ENCODE measurements at regions not wholly inside any gene's neighbourhood (a gene's known extent, or its start where the extent isn't known, plus 50 kb on each side); places are given as distances from the start of the nearest gene placed in this dataset.
A peak's percentile ranks its signal among the peaks of the same experiment; 100 is the strongest.

DNA sequence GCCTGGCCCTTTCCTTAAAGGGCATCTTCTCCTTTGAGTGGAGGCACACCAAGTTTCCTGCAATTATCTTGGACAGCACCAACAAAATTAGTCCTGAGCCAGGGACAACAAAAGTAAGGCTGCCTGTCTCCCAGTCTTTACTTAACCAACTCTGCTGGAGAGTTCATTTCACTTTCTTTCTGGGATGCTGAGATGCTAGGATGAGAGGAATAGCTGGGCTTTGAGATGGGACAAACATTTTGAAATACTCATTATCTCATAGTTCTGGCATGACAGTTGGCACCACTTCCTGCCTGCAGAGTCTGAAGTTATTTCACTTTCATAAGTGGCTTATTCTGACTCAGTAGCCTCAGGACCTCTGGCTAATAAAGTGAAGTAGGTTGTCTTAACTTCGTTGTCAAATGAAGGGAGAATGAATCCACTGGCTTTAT is 157.0 kb downstream of the C9orf152 start:
- peaks cover 13% of the 10 kb centered on the region for H3K27me3 Mint-ChIP-seq
- H3K27ac Mint-ChIP-seq, result peak overlapping the region; percentile 78
- H3K4me1 Mint-ChIP-seq, result peaks cover 54% of the 10 kb centered on the region
- H3K36me3 Mint-ChIP-seq (ENCODE audit: low read depth), result peaks cover 20% of the 10 kb centered on the region
- peak; percentile 51 for DNase-seq
- H3K4me3 Mint-ChIP-seq, result peak overlapping the region; percentile 96
- ChIA-PET POLR2A (interaction anchor here (1.0 to 6.7 kb wide), 11 partner anchors 16 to 205 kb away, joined by 3 to 94 read pairs (median 6); partner anchors contain the start of gene TXN), CTCF (interaction anchor here (0.8 to 2.1 kb wide), 8 partner anchors 83 to 148 kb away, joined by 3 to 9 read pairs (median 5); no protein-coding TSS in a partner anchor)
- no peaks in the 10 kb centered on the region for H3K9me3 Mint-ChIP-seq

DNA sequence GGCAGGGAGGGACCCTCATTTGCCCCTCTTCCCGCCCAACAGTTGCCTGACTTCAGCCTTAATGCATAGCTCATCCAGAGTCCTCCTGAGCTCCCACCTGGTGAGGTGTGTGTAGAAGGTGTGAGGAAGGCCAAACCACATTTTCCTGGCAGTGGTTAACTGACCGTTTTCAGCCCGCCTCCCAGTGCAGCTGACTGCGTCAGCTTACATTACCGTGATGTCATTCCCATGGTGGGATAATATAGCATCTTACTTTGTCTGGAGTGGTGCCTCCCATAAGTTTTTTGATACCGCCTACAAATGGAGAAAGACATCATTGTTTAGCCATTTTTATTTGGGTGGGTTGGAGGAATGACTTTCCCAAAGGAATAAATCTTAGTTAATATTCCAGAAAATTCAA is 151.9 kb downstream of the C9orf152 start:
- Mint-ChIP-seq H3K36me3 (ENCODE audit: low read depth) (peaks cover 26% of the 10 kb centered on the region), H3K9me3 (no peaks in the 10 kb centered on the region), H3K27me3 (no peaks in the 10 kb centered on the region), H3K27ac (no peak overlapping the region), H3K4me1 (peaks cover 51% of the 10 kb centered on the region), H3K4me3 (no peak overlapping the region)
- CTCF ChIA-PET, result interaction anchor here (1.1 to 3.5 kb wide), 3 partner anchors 87 to 153 kb away, joined by 3 to 43 read pairs (median 14); no protein-coding TSS in a partner anchor
- no peak for DNase-seq
- POLR2A ChIA-PET, result no interaction called here

DNA sequence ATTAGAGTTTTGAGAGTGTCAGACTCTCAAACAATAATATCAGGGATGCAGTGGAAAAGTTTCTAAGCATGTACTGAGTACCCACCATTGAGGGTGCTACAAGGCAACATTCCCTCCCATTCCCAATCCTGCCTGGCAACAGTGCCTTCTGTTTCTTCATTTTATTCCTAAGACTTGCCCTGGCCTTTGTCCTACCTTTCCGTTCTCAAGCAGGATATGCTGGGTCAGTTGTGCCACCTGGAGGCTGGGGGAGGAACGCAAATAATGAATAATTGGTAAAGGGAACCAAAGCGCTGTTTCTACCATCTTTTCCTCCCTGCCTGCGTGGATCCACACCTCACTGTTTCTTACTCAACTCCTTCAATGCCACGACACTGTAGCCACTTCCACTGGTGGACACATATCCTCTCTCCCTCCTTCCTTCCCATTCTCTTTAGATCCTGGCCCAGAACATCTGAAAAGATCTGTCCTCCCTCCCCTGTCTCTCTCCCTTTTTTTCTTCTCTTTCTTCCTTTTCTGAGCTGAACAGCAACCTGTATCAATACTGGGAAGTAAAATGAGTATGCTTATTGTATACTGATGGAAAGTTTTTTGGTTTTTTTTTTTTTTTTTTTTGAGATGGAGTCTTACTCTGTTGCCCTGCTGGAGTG is 149.5 kb downstream of the C9orf152 start:
- ChIA-PET POLR2A (interaction anchor here (1.1 kb wide), 1 partner anchor 155 kb away, joined by 4 read pairs; no protein-coding TSS in a partner anchor), CTCF (interaction anchor here (0.7 to 3.5 kb wide), 15 partner anchors 11 to 241 kb away, joined by 3 to 43 read pairs (median 5); no protein-coding TSS in a partner anchor)
- H3K36me3 Mint-ChIP-seq (ENCODE audit: low read depth), result peaks cover 25% of the 10 kb centered on the region
- DNase-seq, result peak; percentile 65
- H3K27me3 Mint-ChIP-seq, result no peaks in the 10 kb centered on the region
- H3K27ac Mint-ChIP-seq, result no peak overlapping the region
- no peak overlapping the region for H3K4me3 Mint-ChIP-seq
- peaks cover 36% of the 10 kb centered on the region for H3K4me1 Mint-ChIP-seq
- H3K9me3 Mint-ChIP-seq, result no peaks in the 10 kb centered on the region

DNA sequence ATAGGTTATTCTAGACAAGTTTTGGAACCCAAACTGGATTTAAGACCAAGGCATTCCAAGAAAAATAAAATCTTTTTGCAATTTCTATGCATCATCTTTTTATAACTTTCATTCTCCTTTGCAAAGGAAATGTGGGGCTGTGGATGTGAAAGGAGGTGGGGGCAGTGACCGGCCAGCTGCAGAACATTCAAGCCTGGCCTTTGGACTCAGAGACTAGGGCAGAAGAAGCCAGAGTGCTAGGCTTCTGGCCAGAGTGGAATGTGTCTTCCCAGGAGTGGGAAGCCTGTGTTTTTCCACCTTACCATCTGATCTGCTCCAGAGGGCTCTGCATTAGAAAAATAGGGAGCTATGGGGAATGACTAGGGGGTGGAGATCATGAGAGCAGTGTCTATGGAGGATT is 148.5 kb downstream of the C9orf152 start:
- H3K36me3 Mint-ChIP-seq (ENCODE audit: low read depth), result peaks cover 25% of the 10 kb centered on the region
- peaks cover 33% of the 10 kb centered on the region for H3K4me1 Mint-ChIP-seq
- H3K27me3 Mint-ChIP-seq, result no peaks in the 10 kb centered on the region
- DNase-seq, result no peak
- ChIA-PET CTCF (interaction anchor here (1.0 to 3.5 kb wide), 5 partner anchors 10 to 157 kb away, joined by 3 to 43 read pairs (median 5); no protein-coding TSS in a partner anchor), POLR2A (interaction anchor here (1.0 to 1.1 kb wide), 2 partner anchors 85 to 156 kb away, joined by 3 read pairs; no protein-coding TSS in a partner anchor)
- H3K27ac Mint-ChIP-seq, result no peak overlapping the region
- no peak overlapping the region for H3K4me3 Mint-ChIP-seq
- H3K9me3 Mint-ChIP-seq, result no peaks in the 10 kb centered on the region

DNA sequence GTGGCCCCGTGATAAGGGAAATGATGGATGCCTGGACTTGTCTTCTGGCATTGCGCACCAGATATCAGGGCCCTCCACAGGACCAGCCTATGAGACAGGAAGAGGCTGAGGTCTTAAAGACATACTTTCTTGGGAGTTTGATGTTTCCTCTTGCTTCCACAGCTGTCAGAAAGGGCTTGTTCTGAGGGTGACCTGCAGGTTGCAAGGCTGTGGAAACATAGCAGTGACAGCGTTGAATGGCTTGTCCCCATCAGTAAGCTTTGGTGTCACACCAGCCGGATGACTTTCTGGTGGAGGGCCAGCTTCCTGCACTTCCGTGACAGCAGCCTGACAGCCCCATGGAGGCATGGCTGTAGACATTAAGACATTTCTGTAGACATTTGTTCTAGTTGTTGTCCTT is 143.2 kb downstream of the C9orf152 start:
- ChIA-PET CTCF (interaction anchor here (0.6 kb wide), 1 partner anchor 162 kb away, joined by 4 read pairs; no protein-coding TSS in a partner anchor), POLR2A (interaction anchor here (1.0 kb wide), 1 partner anchor 83 kb away, joined by 3 read pairs; no protein-coding TSS in a partner anchor)
- Mint-ChIP-seq H3K4me3 (no peak overlapping the region), H3K9me3 (no peaks in the 10 kb centered on the region), H3K27me3 (no peaks in the 10 kb centered on the region), H3K27ac (no peak overlapping the region), H3K4me1 (peaks cover 27% of the 10 kb centered on the region), H3K36me3 (ENCODE audit: low read depth) (peaks cover 34% of the 10 kb centered on the region)
- no peak for DNase-seq

DNA sequence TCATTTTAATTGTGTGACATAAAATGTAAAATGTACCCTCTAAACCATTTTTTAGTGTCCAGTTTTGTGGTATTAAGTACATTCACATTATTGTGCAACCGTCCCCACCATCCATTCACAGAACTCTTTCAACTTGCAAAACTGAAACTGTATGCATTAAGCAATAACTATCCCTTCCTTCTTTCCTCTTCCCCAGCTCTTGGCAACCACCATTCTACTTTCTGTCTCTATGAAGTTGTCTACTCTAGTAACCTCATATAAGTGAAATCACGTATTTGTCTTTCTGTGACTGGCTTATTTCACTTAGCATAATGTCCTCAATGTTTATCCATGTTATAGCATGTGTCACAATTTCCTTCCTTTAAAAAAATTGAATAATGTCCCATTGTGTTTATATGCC is 142.4 kb downstream of the C9orf152 start:
- H3K9me3 Mint-ChIP-seq, result no peaks in the 10 kb centered on the region
- no peak overlapping the region for H3K27ac Mint-ChIP-seq
- no peak overlapping the region for H3K4me3 Mint-ChIP-seq
- ChIA-PET POLR2A (interaction anchor here (1.0 kb wide), 1 partner anchor 83 kb away, joined by 3 read pairs; no protein-coding TSS in a partner anchor), CTCF (interaction anchor here (1.6 kb wide), 1 partner anchor 162 kb away, joined by 6 read pairs; no protein-coding TSS in a partner anchor)
- H3K4me1 Mint-ChIP-seq, result peaks cover 27% of the 10 kb centered on the region
- DNase-seq, result no peak
- H3K36me3 Mint-ChIP-seq (ENCODE audit: low read depth), result peaks cover 37% of the 10 kb centered on the region
- no peaks in the 10 kb centered on the region for H3K27me3 Mint-ChIP-seq

DNA sequence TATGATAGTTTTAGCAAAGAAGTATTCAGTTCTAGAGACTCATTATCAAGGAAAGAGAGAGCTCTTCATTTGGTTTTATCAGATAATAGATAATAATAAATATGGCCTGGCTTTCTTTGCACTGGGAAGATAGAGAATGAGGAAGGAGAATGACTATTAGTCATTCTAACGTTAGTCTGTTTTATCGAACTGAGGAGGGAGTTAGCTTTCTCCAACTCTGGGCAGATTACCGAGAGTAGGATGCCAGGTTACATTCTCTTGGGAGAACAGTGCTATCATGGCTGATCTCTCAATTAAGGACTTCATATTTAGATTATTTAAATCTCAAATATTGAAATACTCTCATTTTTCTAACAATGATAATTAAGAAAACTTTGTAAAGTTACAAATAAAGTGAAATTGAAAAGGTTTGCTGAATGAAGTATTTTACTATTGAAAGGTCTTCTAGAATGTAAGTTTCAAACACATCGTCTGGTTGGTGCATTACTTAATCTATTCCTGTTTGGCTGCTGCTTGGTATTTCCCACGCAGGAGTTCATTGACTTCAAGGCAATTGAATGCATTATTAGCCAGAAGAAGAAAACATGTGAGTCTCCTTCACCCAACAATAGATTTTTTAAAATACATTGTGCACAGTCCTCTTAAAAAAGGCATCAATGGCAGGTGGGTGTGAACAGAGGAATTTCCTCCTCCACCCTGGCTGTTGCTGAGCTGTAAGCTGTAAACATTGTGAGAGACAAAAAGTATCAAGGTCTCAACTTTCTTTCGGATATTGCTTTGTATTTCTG is 140.8 kb downstream of the C9orf152 start:
- POLR2A ChIA-PET, result interaction anchor here (0.7 kb wide), 1 partner anchor 16 kb away, joined by 3 read pairs; no protein-coding TSS in a partner anchor

DNA sequence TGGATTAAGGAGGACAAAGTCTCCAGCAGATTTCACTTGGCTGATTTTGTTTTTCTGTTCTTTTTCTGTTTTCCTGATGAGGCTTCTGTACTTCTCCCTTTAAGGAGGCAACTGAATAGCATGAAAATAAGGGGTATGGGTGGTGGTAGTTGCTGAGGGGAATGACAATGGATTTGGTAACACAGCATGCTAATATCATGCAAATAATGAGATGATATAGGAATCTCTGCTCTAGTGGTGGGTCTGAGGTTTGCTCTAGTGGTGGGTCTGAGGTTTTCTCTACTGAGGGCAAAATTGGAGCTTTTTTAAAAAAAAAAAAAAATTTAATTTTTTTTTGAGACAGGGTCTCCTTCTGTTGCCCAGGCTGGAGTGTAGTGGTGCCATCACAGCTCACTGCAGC is 139.7 kb downstream of the C9orf152 start:
- H3K4me1 Mint-ChIP-seq, result peaks cover 25% of the 10 kb centered on the region
- no peaks in the 10 kb centered on the region for H3K9me3 Mint-ChIP-seq
- DNase-seq, result no peak
- POLR2A ChIA-PET, result no interaction called here
- CTCF ChIA-PET, result no interaction called here
- no peak overlapping the region for H3K4me3 Mint-ChIP-seq
- peaks cover 28% of the 10 kb centered on the region for H3K36me3 Mint-ChIP-seq (ENCODE audit: low read depth)
- no peaks in the 10 kb centered on the region for H3K27me3 Mint-ChIP-seq
- H3K27ac Mint-ChIP-seq, result no peak overlapping the region

More for the DNA sequence above, 140.8 kb downstream of the C9orf152 start:
- peaks cover 27% of the 10 kb centered on the region for H3K4me1 Mint-ChIP-seq
- CTCF ChIA-PET, result interaction anchor here (1.6 kb wide), 1 partner anchor 163 kb away, joined by 6 read pairs; no protein-coding TSS in a partner anchor
- no peak overlapping the region for H3K4me3 Mint-ChIP-seq
- H3K27ac Mint-ChIP-seq, result no peak overlapping the region
- H3K36me3 Mint-ChIP-seq (ENCODE audit: low read depth), result peaks cover 33% of the 10 kb centered on the region
- DNase-seq, result no peak
- no peaks in the 10 kb centered on the region for H3K27me3 Mint-ChIP-seq
- H3K9me3 Mint-ChIP-seq, result no peaks in the 10 kb centered on the region

DNA sequence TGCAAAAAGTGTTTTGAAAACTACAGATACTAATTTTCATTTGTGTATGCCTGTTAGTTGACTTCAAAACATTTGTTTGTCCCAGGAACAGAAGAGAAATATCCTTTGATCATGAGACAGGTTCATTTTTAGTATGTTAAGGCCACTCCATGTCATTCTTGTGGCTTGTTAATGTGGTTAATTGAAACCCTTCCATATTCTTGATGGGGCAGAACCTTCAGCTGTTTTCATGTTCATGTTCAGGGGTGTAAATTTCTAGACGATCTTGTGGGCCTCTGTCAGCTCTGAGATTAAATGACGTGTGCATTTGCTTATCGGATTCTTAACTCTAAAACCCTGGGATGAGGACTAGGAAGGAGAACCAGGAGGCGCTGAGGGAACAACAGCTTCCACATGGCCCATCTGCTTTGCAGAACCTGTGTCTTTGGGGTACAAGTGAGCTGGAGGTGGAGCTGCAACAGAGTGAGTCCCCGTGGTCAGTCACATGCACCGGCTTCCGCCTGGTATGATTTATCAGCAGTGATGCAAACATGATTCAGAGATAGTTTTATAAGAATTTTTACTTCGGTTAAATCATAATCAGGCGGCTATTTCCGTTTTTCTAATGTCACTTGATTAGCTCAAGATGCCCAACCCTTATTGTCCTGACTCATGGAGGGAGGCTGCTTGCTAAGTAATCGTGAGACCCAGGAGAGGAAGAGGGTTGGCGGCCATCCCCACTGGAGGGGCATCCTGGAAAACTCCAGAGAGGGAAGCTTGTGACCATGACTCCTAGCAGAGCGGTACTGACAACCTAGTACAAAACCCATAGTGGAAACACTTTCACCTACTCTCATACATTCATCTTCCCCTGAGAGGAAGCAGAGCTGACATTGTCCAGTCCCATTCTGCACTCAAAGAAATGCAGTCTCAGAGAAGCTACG is 138.4 kb downstream of the C9orf152 start:
- H3K27me3 Mint-ChIP-seq, result no peaks in the 10 kb centered on the region
- CTCF ChIA-PET, result interaction anchor here (1.3 to 1.6 kb wide), 4 partner anchors 10 to 74 kb away, joined by 3 to 5 read pairs (median 5); no protein-coding TSS in a partner anchor
- no peak for DNase-seq
- H3K4me1 Mint-ChIP-seq, result peaks cover 24% of the 10 kb centered on the region
- no peak overlapping the region for H3K4me3 Mint-ChIP-seq
- no peak overlapping the region for H3K27ac Mint-ChIP-seq
- peaks cover 28% of the 10 kb centered on the region for H3K36me3 Mint-ChIP-seq (ENCODE audit: low read depth)
- POLR2A ChIA-PET, result no interaction called here
- no peaks in the 10 kb centered on the region for H3K9me3 Mint-ChIP-seq

DNA sequence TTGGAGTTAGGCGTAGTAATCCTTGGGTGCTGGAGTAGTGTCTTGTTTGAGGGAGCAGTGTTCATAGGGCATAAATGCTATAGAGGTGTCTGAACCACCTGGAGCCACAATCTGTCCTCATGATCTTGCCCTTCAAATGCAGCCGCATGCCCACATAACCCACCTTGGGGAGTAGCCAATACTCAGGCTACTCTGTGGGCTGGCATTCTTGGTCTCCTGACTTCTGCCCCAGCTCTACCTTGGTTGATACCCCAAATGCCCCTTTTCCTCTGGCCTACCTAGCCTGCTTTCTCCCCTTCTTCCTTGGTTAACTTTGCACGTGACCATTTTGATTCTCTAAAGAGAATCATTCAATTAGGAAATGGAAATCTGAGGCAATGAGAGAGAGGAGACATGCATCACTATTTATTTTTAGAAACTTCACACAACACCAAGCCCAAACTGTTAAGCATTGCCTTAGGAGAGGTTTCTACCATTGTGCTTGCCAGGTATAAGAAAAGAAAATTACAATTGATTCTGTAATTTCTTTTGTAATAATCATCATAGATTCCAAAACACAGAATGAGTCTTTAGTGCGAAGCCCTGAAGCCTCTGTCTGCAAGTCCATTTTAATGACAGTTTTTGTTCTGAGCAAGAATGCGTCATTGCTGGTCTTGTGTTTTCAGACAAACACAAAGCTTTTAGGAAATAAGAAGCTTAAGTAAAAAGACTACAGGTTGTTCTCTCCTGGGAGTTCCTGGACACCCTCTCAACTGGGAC is 135.2 kb downstream of the C9orf152 start:
- Mint-ChIP-seq H3K36me3 (ENCODE audit: low read depth) (peaks cover 23% of the 10 kb centered on the region), H3K4me1 (peaks cover 8% of the 10 kb centered on the region), H3K27ac (no peak overlapping the region), H3K4me3 (no peak overlapping the region), H3K27me3 (no peaks in the 10 kb centered on the region), H3K9me3 (no peaks in the 10 kb centered on the region)
- ChIA-PET CTCF (no interaction called here), POLR2A (no interaction called here)
- no peak for DNase-seq

DNA sequence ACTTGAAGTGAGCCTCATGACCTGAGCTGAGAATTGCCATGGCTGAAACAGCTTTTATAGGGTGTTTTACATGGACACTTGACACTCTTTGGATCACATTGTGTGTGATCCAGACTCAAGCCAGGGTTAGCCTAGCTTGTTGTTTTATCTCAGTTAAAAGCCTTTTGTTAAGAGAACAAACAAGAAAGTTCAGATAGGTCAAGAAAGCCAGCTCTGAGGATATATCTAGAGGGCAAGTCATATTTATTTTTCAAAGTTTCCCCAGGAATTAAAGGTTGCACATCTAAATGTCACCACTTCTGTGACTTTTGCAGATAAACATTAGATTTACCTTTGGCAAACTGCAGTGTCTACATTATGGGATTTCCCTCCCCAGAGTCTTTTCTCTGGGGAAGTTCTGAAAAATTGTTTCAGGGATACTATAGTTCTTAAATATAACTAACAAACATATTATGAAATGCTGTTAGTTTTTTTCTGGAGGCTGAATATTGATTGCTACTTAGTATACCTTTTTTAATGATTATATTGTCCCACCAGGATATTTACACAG is 134.5 kb downstream of the C9orf152 start:
- peaks cover 19% of the 10 kb centered on the region for H3K36me3 Mint-ChIP-seq (ENCODE audit: low read depth)
- H3K27me3 Mint-ChIP-seq, result no peaks in the 10 kb centered on the region
- DNase-seq, result no peak
- H3K27ac Mint-ChIP-seq, result no peak overlapping the region
- peaks cover 4% of the 10 kb centered on the region for H3K4me1 Mint-ChIP-seq
- no peak overlapping the region for H3K4me3 Mint-ChIP-seq
- CTCF ChIA-PET, result interaction anchor here (0.9 kb wide), 1 partner anchor 110 kb away, joined by 3 read pairs; no protein-coding TSS in a partner anchor
- no peaks in the 10 kb centered on the region for H3K9me3 Mint-ChIP-seq
- POLR2A ChIA-PET, result interaction anchor here (0.7 kb wide), 1 partner anchor 77 kb away, joined by 3 read pairs; no protein-coding TSS in a partner anchor
